NCI-H1694 (cell line): ENCODE measurements at regions not wholly inside any gene's neighbourhood (a gene's known extent, or its start where the extent isn't known, plus 50 kb on each side); places are given as distances from the start of the nearest gene placed in this dataset.

Experiments used
- DNase-seq: peaks from one replicate; lab custom pipeline; 2025; lab: John Stamatoyannopoulos, UW

- no peak for DNase-seq
These were observed 756.5 kb upstream of the RBFOX1 start for GRCh38 chr16:6576113-6576512.

GRCh38 chr16:6574146-6574545, 758.5 kb upstream of the RBFOX1 start:
- DNase-seq, result no peak

GRCh38 chr16:6573577-6573976, 759.1 kb upstream of the RBFOX1 start:
- peak; percentile 73 for DNase-seq

GRCh38 chr16:6571044-6571443, 761.6 kb upstream of the RBFOX1 start:
- no peak for DNase-seq

- peak; percentile 46 for DNase-seq
These were observed 762.1 kb upstream of the RBFOX1 start for GRCh38 chr16:6570530-6570929.

GRCh38 chr16:6562986-6563385, 769.7 kb upstream of the RBFOX1 start:
- no peak for DNase-seq

GRCh38 chr16:6560306-6561100, 772.1 kb upstream of the RBFOX1 start:
- no peak for DNase-seq

GRCh38 chr16:6558661-6559060, 774.0 kb upstream of the RBFOX1 start:
- DNase-seq, result no peak

- DNase-seq, result no peak
These were observed 774.5 kb upstream of the RBFOX1 start for GRCh38 chr16:6558126-6558525.

- no peak for DNase-seq
These were observed 775.2 kb upstream of the RBFOX1 start for GRCh38 chr16:6557353-6558023.

GRCh38 chr16:6549415-6549814, 783.2 kb upstream of the RBFOX1 start:
- DNase-seq, result no peak

GRCh38 chr16:6548507-6548906, 784.1 kb upstream of the RBFOX1 start:
- no peak for DNase-seq

- no peak for DNase-seq
These were observed 785.5 kb upstream of the RBFOX1 start for GRCh38 chr16:6547131-6547530.

GRCh38 chr16:6545329-6545728, 787.3 kb upstream of the RBFOX1 start:
- no peak for DNase-seq

GRCh38 chr16:6541267-6541666, 791.4 kb upstream of the RBFOX1 start:
- DNase-seq, result no peak

- no peak for DNase-seq
These were observed 796.2 kb upstream of the RBFOX1 start for GRCh38 chr16:6536411-6536810.

- DNase-seq, result no peak
These were observed 801.6 kb upstream of the RBFOX1 start for GRCh38 chr16:6531067-6531466.

GRCh38 chr16:6528217-6528616, 804.4 kb upstream of the RBFOX1 start:
- DNase-seq, result no peak

- DNase-seq, result no peak
These were observed 805.0 kb upstream of the RBFOX1 start for GRCh38 chr16:6527646-6528045.

GRCh38 chr16:6524501-6524900, 808.1 kb upstream of the RBFOX1 start:
- DNase-seq, result no peak

- no peak for DNase-seq
These were observed 815.5 kb upstream of the RBFOX1 start for GRCh38 chr16:6517020-6517720.

- DNase-seq, result no peak
These were observed 820.1 kb upstream of the RBFOX1 start for GRCh38 chr16:6512512-6512911.

- DNase-seq, result no peak
These were observed 822.4 kb upstream of the RBFOX1 start for GRCh38 chr16:6510261-6510660.
